HG03045 (cell line): ENCODE measurements at regions not wholly inside any gene's neighbourhood (a gene's known extent, or its start where the extent isn't known, plus 50 kb on each side); places are given as distances from the start of the nearest gene placed in this dataset.

Experiments
- ATAC-seq: cut with Tn5 transposase; IDR thresholded peaks from one replicate; pipeline ENCODE4 v1.9.1; 2021; ENCODE audit warnings: mild to moderate bottlenecking, moderate library complexity; ENCODE audit not compliant: unreplicated experiment

GRCh38 chr13:106796280-106797047 is 228.5 kb upstream of the ARGLU1 start:
- no peak for ATAC-seq

- ATAC-seq = no peak
These were observed 227.9 kb upstream of the ARGLU1 start for GRCh38 chr13:106795847-106796246.

GRCh38 chr13:106794117-106794516 is 226.2 kb upstream of the ARGLU1 start:
- no peak for ATAC-seq

- ATAC-seq = no peak
These were observed 222.0 kb upstream of the ARGLU1 start for GRCh38 chr13:106789911-106790310.

DNA sequence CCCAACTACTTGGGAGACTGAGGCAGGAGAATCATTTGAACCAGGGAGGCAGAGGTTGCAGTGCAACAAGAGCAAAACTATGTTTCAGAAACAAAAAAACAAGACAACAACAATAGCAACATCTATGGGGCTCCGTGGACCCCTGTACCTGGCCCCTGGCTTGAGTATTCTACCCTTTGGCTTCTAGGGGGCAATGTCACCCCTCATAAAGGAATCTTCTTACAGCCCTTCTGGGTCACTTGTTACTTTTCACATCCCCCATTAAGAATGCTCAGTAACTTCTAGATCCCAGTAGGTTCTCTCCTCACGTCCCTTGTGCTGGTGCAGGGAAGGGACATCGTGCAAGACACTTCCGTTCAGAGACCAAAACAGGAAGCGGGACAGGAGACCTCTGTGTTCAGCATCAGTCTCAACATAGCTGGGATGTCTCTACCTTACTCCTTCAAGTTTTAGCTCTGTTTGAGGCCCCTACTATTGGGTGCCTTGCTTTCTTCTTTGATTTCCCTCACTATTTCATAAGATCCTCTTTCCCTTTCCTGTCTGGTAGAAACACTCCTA is 218.1 kb upstream of the ARGLU1 start:
- no peak for ATAC-seq

DNA sequence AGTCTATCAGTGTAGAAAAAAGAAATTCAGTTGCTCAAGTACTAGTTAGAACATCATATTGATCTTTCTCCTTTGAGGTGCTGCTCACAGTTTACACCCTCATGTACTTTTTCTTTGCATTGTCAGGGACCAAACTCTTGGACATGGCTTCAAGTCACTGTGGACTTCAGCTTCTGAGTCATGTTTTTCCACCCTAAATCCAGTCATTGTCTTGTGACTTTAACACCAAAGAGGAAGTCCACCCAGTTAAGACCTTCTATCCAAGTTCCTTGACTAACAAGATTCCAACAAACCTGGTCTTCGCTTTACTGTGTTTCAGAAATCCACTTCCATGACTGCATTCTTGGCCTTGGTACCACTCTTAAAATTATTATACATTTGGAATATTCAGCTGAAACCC is 206.7 kb upstream of the ARGLU1 start:
- ATAC-seq = no peak

- no peak for ATAC-seq
These were observed 204.2 kb upstream of the ARGLU1 start for GRCh38 chr13:106772006-106772601.

GRCh38 chr13:106768991-106769390 is 201.1 kb upstream of the ARGLU1 start:
- ATAC-seq = no peak

GRCh38 chr13:106762708-106763107 is 194.8 kb upstream of the ARGLU1 start:
- ATAC-seq = no peak

- no peak for ATAC-seq
These were observed 188.5 kb upstream of the ARGLU1 start for GRCh38 chr13:106756446-106756845.

DNA sequence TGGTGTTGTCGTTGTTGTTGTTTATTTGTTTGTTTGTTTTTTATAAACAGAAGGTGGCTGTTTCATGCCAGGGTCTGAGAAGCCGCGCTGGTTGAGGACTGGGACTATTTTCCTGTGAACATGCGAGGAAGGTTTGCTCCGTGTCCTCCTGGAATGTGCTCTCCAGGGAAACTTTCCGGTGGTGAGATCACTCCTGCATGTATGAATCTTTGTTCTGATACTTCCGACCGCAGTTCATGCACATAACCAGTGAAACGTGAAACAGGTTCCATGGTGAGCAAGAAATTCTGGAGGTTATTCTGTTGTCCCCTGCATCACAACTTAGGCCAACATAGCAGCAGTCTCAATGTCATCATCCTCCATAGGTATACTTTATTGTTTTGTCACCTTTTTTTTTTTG is 187.6 kb upstream of the ARGLU1 start:
- ATAC-seq = no peak

DNA sequence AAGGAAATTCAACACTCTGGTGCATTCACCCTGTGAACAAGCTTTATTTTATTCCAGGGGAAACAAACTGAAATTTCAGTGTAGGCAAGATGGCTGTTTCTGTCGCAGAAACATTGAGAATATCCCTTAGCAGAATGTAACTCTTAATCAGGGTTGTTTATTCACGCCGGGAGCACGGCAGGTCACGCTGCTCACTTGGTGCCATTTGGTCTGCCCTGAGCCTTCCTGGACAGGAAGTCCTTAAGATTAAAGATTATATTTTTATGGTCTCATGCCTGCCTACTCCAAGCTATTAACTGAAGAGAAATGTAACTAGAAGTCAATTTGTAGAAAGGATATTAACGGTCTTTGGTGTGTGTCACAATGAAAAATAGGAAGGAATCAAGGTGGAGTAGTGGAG is 185.3 kb upstream of the ARGLU1 start:
- ATAC-seq = no peak

DNA sequence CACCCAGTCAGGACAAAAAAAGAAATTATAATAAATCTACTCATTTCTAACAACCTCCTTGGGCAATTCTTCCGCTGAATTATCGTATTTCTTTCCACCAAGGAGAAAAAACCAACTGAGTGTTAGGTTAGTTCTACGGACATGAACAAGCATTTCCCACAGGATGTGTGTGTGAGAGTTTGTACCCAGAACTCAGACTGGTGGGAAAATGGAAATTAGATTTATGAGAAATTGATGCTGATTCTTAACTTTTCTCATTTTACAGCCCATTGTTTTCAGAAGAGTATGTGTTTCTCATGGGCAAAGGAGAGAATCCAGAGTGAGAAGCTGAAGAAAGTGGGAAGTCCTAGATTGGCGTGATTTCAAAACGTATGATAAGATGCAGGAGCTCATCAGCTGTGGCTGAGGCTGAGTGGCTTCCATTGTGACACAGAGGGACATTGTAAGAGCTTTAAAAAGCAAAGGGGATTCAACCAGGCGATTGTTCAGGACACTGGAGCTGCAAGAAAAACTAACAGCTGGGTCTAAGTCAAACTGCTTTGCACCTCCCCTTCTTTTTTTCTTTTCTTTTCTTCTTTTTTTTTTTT is 184.7 kb upstream of the ARGLU1 start:
- no peak for ATAC-seq

DNA sequence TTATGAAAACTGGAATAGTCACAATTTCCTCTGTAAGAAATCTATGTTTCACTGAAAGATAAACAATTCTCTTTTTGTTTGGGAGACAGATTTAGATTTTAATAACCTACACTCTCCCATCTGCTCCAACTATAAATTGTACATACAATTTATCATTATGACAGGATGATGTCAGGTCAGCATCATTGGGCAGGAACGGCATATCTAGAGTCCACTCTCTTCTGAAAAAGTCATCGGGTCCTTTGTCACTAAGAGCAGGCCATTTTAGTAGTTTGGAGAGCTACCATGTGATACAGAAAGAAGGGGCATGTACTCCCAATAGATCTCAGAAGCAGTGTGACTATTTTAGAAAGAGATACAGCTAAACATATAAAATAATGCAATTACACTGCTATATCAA is 180.8 kb upstream of the ARGLU1 start:
- no peak for ATAC-seq

DNA sequence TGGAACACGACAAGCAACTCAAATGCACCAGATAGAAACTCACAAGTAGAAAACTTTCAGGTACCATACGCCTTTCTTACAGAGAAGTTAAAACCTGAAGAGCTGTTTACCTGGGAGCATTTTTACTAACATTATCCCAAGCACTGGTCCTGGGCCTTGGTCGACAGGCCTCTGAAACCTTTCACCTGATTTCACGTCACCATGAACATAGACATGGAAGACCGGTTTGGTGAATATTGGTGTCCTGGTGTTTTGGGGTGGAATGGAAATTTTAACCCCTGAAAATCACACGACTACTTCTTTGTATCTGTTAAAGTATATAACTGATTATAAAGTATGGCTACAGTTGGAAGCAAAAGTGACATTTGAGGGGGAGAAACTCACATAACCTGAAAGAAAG is 176.6 kb upstream of the ARGLU1 start:
- ATAC-seq = no peak

DNA sequence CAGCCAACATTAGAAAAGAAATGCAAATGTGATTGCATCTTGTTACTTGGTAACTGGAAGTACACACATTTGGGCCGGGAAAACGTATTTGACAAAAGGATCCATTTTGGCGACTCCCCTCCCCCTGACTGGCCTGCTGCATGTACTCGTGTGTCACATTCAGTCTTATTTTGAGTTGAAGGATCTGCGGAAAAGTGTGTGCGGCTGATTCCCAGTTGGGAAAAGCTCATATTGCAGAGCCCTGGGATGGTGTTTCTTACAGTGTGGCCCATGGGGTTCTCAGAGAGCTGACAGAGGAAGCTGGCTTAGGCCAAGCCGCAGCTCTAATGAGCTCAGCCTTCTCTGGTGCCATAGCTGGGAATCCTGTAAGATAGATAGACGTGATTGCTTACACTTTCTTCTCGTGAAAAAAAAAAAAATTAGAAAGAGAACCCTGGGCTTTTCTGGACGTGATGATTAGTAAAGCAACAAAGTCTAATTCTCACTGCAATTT is 170.3 kb upstream of the ARGLU1 start:
- no peak for ATAC-seq

- ATAC-seq = no peak
These were observed 169.0 kb upstream of the ARGLU1 start for GRCh38 chr13:106736941-106737340.

DNA sequence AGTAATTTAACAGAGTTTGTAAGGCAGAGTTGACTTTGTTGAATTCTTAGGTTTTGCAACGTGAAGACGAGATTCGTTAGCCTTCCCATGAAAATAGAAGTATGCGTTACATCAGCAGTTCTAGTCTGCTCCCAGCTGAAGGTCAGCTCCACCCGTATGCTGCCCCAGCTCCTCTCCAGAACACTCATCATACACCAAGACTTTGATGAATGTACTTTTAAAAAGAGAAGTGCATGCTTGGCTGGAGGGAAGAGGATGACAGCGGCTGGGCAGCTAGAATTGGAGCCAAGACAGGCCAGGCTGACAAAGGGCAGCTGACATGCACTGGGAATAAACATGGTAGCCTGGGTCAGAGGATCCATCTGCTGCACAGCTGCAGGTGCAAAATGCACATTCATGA is 166.3 kb upstream of the ARGLU1 start:
- ATAC-seq = no peak

- no peak for ATAC-seq
These were observed 155.1 kb upstream of the ARGLU1 start for GRCh38 chr13:106723036-106723435.

- no peak for ATAC-seq
These were observed 154.7 kb upstream of the ARGLU1 start for GRCh38 chr13:106722620-106723019.

DNA sequence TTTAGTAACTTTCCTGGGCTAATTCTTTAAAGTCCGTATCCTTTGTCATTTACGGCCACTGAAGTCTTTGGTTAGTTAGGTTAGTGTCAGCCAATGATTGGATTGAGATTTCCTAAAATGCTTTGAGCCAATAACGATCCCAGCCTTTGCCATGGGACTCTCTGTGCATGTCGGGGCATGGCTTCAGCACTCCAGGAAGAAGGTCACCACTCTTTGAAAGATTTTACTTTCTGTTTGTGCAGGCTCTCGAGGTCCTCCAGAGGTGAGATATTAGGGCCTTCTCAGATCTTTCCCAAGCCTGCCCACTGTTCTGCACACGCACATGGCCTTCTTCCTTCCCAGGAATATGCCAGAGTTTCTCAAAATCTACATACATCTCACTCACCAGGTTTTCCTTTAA is 153.7 kb upstream of the ARGLU1 start:
- no peak for ATAC-seq
